ENCODE measurements at regions not wholly inside any gene's neighbourhood (a gene's known extent, or its start where the extent isn't known, plus 50 kb on each side); places are given as distances from the start of the nearest gene placed in this dataset.

GRCh38 chr13:71359641-71360040, 507.4 kb downstream of the DACH1 start:
- TF ChIP-seq, protein P1, sequence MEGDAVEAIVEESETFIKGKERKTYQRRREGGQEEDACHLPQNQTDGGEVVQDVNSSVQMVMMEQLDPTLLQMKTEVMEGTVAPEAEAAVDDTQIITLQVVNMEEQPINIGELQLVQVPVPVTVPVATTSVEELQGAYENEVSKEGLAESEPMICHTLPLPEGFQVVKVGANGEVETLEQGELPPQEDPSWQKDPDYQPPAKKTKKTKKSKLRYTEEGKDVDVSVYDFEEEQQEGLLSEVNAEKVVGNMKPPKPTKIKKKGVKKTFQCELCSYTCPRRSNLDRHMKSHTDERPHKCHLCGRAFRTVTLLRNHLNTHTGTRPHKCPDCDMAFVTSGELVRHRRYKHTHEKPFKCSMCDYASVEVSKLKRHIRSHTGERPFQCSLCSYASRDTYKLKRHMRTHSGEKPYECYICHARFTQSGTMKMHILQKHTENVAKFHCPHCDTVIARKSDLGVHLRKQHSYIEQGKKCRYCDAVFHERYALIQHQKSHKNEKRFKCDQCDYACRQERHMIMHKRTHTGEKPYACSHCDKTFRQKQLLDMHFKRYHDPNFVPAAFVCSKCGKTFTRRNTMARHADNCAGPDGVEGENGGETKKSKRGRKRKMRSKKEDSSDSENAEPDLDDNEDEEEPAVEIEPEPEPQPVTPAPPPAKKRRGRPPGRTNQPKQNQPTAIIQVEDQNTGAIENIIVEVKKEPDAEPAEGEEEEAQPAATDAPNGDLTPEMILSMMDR (conservative IDR thresholded peaks at IDR 0.05): no peak
- no peaks in the 10 kb centered on the region for H3K27me3 Mint-ChIP-seq (ENCODE audit: insufficient read depth)
- Histone ChIP-seq H3K27ac (ENCODE audit: low read depth, low read length) (no peak overlapping the region), H3K27me3 (ENCODE audit: control insufficient read depth, insufficient read depth, low read length, poor library complexity, severe bottlenecking) (no peaks in the 10 kb centered on the region), H3K9ac (ENCODE audit: extremely low read depth, low read length, poor library complexity, severe bottlenecking) (no peak overlapping the region), H3K9me3 (ENCODE audit: control insufficient read depth, low read length) (no peaks in the 10 kb centered on the region), H3K4me3 (ENCODE audit: low read length) (no peak overlapping the region), H3K4me1 (ENCODE audit: control insufficient read depth, insufficient read depth, low read length) (no peaks in the 10 kb centered on the region), H3K36me3 (ENCODE audit: control insufficient read depth, insufficient read depth, low read length) (no peaks in the 10 kb centered on the region)
- no peak overlapping the region for H3K4me3 Mint-ChIP-seq
- WGBS, 2 experiments (ENCODE audit: insufficient coverage in 1 of 2, insufficient read length in 1 of 2): 91 to 95% methylated on average over 3 to 4 of the region's 4 CpGs
- DNase-seq: no peak
- H3K4me1 Mint-ChIP-seq: no peaks in the 10 kb centered on the region
- H3K36me3 Mint-ChIP-seq (ENCODE audit: low read depth): no peaks in the 10 kb centered on the region
- no peak overlapping the region for H3K27ac Mint-ChIP-seq
- no peaks in the 10 kb centered on the region for H3K9me3 Mint-ChIP-seq

DNA sequence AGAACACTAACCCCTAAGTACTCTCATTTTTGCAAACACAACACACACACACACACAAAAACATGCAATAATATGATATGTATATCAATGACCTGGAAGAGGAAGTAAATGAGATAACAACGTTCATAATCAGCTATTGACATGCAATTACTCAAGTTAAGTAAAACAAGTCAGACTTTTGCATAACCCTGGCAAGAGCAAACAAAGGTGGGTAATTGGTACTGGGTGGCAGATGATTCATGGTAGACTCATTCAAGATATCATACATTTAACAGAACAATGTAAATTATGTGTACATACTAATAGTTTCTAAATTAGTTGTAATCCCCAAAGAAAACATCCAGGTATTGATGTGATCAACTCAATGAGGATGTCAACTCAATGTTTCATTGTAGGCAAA, 508.8 kb downstream of the DACH1 start:
- Mint-ChIP-seq H3K4me1 (no peaks in the 10 kb centered on the region), H3K36me3 (ENCODE audit: low read depth) (no peaks in the 10 kb centered on the region)
- 86% methylated on average over 1 of the region's 1 CpG; no CpG with 5 or more reads in 1 of the 2 experiments for WGBS, 2 experiments (ENCODE audit: insufficient coverage in 1 of 2, insufficient read length in 1 of 2)

DNA sequence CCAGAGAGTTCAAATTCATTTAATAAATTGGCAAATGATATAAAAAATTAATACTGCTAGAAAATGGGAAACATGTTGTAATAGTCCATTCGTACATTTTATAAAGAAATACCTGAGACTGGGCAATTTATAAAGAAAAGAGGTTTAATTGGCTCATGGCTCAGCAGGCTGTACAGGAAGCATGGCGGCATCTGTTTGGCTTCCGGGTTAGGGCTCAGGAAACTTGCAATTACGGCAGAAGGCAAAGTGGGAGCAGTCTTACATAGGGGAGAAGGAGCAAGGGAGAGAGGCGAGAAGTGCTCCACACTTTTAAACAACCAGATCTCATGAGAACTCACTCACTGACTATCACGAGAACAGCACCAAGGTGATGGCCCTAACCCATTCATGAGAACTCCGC, 512.0 kb downstream of the DACH1 start:
- H3K36me3 Mint-ChIP-seq (ENCODE audit: low read depth): no peaks in the 10 kb centered on the region
- H3K27me3 ChIP-seq (ENCODE audit: control insufficient read depth, insufficient read depth, low read length, poor library complexity, severe bottlenecking): no peaks in the 10 kb centered on the region
- no peak overlapping the region for H3K27ac ChIP-seq (ENCODE audit: low read depth, low read length)
- H3K36me3 ChIP-seq (ENCODE audit: control insufficient read depth, insufficient read depth, low read length): no peaks in the 10 kb centered on the region
- H3K9me3 Mint-ChIP-seq: no peaks in the 10 kb centered on the region
- TF ChIP-seq, protein P1 (conservative IDR thresholded peaks at IDR 0.05): no peak
- WGBS, 2 experiments (ENCODE audit: insufficient coverage in 1 of 2, insufficient read length in 1 of 2): 91 to 94% methylated on average over 3 to 6 of the region's 7 CpGs
- H3K4me1 ChIP-seq (ENCODE audit: control insufficient read depth, insufficient read depth, low read length): no peaks in the 10 kb centered on the region
- H3K4me3 ChIP-seq (ENCODE audit: low read length): no peak overlapping the region
- no peaks in the 10 kb centered on the region for H3K27me3 Mint-ChIP-seq (ENCODE audit: insufficient read depth)
- H3K4me1 Mint-ChIP-seq: no peaks in the 10 kb centered on the region
- no peak for DNase-seq
- no peak overlapping the region for H3K9ac ChIP-seq (ENCODE audit: extremely low read depth, low read length, poor library complexity, severe bottlenecking)
- no peak overlapping the region for H3K4me3 Mint-ChIP-seq
- H3K9me3 ChIP-seq (ENCODE audit: control insufficient read depth, low read length): no peaks in the 10 kb centered on the region
- H3K27ac Mint-ChIP-seq: no peak overlapping the region

More for the DNA sequence above, 508.8 kb downstream of the DACH1 start:
- no peak overlapping the region for H3K9ac ChIP-seq (ENCODE audit: extremely low read depth, low read length, poor library complexity, severe bottlenecking)
- no peaks in the 10 kb centered on the region for H3K9me3 Mint-ChIP-seq
- H3K36me3 ChIP-seq (ENCODE audit: control insufficient read depth, insufficient read depth, low read length): no peaks in the 10 kb centered on the region
- no peak overlapping the region for H3K27ac Mint-ChIP-seq
- no peaks in the 10 kb centered on the region for H3K9me3 ChIP-seq (ENCODE audit: control insufficient read depth, low read length)
- no peak overlapping the region for H3K4me3 ChIP-seq (ENCODE audit: low read length)
- H3K4me1 ChIP-seq (ENCODE audit: control insufficient read depth, insufficient read depth, low read length): no peaks in the 10 kb centered on the region
- no peaks in the 10 kb centered on the region for H3K27me3 ChIP-seq (ENCODE audit: control insufficient read depth, insufficient read depth, low read length, poor library complexity, severe bottlenecking)
- H3K27me3 Mint-ChIP-seq (ENCODE audit: insufficient read depth): no peaks in the 10 kb centered on the region
- H3K4me3 Mint-ChIP-seq: no peak overlapping the region
- DNase-seq: no peak
- H3K27ac ChIP-seq (ENCODE audit: low read depth, low read length): no peak overlapping the region
- TF ChIP-seq, protein P1 (conservative IDR thresholded peaks at IDR 0.05): no peak

Data from endodermal cell (in vitro differentiated cells).